ENCODE measurements at regions not wholly inside any gene's neighbourhood (a gene's known extent, or its start where the extent isn't known, plus 50 kb on each side); places are given as distances from the start of the nearest gene placed in this dataset.

- no peak for TF ChIP-seq CTCF (conservative IDR thresholded peaks at IDR 0.05; ENCODE audit: low read depth)
- DNase-seq (ENCODE audit: low spot score) = no peak
- POLR2A ChIA-PET (ENCODE audit: low non-redundant PET) = no interaction called here
- CTCF ChIA-PET = no interaction called here
- no peak overlapping the region for H3K27ac ChIP-seq
These were observed 182.8 kb upstream of the SKOR2 start for GRCh38 chr18:47434214-47434746.

GRCh38 chr18:47427923-47428637 lies 176.6 kb upstream of the SKOR2 start:
- H3K27ac ChIP-seq = no peak overlapping the region
- DNase-seq (ENCODE audit: low spot score) = no peak
- no peak for TF ChIP-seq CTCF (conservative IDR thresholded peaks at IDR 0.05; ENCODE audit: low read depth)
- ChIA-PET POLR2A (ENCODE audit: low non-redundant PET) (no interaction called here), CTCF (no interaction called here)

- no peak for TF ChIP-seq CTCF (conservative IDR thresholded peaks at IDR 0.05; ENCODE audit: low read depth)
- DNase-seq (ENCODE audit: low spot score) = no peak
- no peak overlapping the region for H3K27ac ChIP-seq
- CTCF ChIA-PET = interaction anchor here (0.6 kb wide), 1 partner anchor 13 kb away, joined by 4 read pairs; no protein-coding TSS in a partner anchor
- POLR2A ChIA-PET (ENCODE audit: low non-redundant PET) = no interaction called here
These were observed 175.6 kb upstream of the SKOR2 start for GRCh38 chr18:47427072-47427471.

GRCh38 chr18:47425365-47425764 lies 173.9 kb upstream of the SKOR2 start:
- CTCF ChIA-PET = no interaction called here
- no peak overlapping the region for H3K27ac ChIP-seq

GRCh38 chr18:47422524-47422923 lies 171.1 kb upstream of the SKOR2 start:
- no peak for DNase-seq (ENCODE audit: low spot score)
- TF ChIP-seq CTCF (conservative IDR thresholded peaks at IDR 0.05; ENCODE audit: low read depth) = no peak
- POLR2A ChIA-PET (ENCODE audit: low non-redundant PET) = no interaction called here

More at GRCh38 chr18:47425365-47425764, 173.9 kb upstream of the SKOR2 start:
- POLR2A ChIA-PET (ENCODE audit: low non-redundant PET) = no interaction called here
- no peak for TF ChIP-seq CTCF (conservative IDR thresholded peaks at IDR 0.05; ENCODE audit: low read depth)
- no peak for DNase-seq (ENCODE audit: low spot score)

GRCh38 chr18:47420130-47420529 lies 168.7 kb upstream of the SKOR2 start:
- DNase-seq (ENCODE audit: low spot score) = no peak
- H3K27ac ChIP-seq = no peak overlapping the region
- ChIA-PET CTCF (no interaction called here), POLR2A (ENCODE audit: low non-redundant PET) (no interaction called here)
- no peak for TF ChIP-seq CTCF (conservative IDR thresholded peaks at IDR 0.05; ENCODE audit: low read depth)

More at GRCh38 chr18:47422524-47422923, 171.1 kb upstream of the SKOR2 start:
- CTCF ChIA-PET = no interaction called here
- no peak overlapping the region for H3K27ac ChIP-seq

Measured in RWPE1 (cell line).